GM18861 (cell line): ENCODE measurements at regions not wholly inside any gene's neighbourhood (a gene's known extent, or its start where the extent isn't known, plus 50 kb on each side); places are given as distances from the start of the nearest gene placed in this dataset.
"Not testable (repeated sequence)": the region's sequence is repeated elsewhere in the genome, so short reads cannot be mapped to it uniquely, and the experiment has no call there.

Experiments
- ATAC-seq: cut with Tn5 transposase; IDR thresholded peaks from one replicate; pipeline ENCODE4 v1.9.1; 2021; ENCODE audit not compliant: unreplicated experiment

DNA sequence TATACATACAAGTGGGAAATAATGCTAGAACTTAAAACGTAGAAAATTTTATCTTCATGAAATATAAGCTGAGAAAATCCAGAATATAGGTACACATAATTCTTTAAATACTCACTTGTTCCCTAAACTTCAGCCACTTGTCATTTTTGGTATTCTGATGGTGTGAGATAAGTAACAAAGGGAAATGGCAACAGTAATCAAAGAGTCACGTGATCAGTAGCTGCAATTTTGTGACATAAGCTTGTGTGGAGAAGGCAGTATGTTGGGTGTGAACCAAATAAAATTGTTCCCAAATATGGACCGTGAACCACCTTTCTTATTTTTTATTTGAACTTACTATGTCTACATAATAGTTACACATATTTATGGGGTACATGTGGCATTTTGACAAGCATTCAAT, 650.3 kb upstream of the ADARB2 start:
- no peak for ATAC-seq

DNA sequence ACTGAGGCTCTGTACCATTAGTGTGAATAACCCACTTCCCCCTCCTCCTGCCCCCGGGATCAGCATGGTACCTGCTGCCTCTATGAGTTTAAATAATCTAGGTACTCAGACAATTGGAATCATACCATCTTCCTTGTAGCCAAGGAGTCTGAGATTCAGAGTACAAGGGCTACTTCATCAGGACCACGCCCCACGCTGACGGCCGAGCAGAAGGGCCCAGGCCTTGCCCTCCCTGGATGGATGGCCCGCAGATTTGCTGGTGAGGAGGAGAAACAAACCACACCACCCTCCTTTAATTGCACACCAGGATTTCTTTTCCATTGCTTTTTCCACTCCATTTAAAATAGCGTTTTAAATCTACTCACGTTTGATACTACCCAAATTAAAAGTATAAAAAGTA, 649.9 kb upstream of the ADARB2 start:
- no peak for ATAC-seq

DNA sequence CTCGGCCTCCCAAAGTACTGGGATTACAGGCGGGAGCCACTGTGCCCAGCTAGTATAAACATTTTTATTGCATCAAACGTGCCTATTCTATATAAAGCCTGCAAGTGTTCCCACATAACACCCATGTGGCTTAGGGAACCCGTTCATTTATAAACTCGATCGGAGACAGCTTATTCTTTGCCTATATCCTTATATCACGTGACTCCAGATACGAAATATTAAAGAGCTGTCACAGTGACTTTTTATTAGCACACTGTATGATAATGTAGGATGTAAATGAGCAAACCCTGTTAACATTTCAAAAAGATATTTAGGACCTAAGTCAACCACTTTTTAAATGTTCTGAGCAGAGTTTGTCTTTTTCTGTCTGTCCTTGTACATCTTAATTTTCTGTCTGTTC, 642.9 kb upstream of the ADARB2 start:
- no peak for ATAC-seq

DNA sequence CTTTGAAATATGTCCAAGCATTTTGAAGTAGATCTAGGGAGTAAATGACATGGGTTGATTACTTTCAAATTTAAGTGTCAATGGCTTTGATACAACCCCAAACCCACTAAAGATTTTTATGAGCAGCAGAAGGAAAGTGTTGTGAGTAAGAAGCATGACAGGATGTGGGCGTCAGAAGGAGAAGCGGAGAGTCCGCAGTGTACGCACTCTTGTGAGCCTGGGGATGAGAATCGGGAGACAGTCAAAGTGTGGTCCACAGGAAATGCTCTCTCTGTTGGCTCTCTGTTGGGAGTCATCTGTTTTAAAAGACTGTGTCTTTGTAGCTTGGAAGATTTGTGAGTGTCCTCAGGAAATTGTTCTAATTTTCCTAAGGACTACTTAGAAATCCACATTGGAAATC, 629.8 kb upstream of the ADARB2 start:
- ATAC-seq = no peak

DNA sequence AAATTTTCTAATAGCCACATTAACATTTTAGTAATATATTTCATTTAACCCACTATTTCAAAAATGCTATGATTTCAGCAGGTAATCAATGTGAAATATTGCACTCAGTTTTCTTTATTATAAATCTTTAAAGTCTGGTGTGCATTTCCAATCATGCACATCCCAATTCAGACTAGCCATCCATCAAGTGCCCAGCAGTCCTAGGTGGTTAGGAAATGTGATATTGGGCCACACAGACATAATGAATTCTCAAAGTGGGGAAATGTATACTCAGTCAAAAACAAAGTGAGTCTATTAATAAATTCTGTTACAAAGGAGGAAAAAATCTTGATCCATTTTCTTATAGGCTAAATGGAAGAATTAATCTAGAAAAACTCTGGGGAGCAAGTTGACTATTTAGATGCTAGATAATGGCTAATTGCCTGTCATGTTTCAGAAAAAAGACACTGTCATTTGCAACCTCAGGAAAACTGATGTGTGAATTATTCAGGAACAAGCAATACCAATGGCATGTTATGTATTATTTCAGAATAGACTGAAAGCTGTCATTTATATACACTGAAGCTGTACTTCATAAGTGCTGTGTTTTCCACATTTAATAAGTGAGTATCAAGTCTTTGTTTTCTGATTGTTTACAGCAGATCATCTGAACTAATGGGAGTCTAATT, 629.1 kb upstream of the ADARB2 start:
- ATAC-seq = no peak

DNA sequence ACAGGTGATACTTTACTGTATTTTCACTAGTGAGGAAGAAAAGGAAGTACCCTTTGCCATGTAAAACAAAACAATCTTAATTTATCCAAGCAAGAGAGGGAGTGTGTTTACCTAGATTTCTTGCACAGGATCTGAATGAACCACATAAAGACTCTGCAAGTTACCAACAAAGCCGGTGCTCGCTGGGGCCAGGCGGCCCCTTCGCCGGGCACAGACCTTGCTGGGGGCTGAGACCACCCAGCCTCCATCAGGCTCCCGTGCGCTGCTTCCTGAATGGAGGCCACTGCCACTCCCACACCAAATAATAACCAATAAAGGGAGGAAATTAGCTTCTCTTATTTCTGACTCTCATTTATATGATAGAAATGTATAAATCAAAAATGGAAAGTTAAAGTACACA, 625.0 kb upstream of the ADARB2 start:
- no peak for ATAC-seq

DNA sequence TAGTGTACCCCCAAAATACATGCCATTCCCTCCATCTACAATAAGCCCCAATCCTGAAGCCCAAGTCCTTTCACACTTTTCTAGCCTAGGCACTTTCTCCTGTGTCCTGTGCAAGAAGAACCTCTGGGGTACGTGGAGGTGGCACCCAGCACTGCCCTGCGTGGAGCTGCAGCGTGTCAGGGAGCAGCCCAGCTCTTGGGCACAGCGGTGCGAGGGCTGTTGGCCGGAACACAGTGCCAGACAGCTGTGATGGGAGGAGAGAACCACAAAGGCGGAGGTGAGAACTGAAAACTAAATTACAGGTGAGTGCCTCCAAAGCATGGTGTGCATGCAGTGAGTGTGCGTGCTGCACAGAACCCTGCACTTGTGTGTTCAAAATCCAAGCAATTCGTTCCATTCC, 621.3 kb upstream of the ADARB2 start:
- ATAC-seq = no peak

DNA sequence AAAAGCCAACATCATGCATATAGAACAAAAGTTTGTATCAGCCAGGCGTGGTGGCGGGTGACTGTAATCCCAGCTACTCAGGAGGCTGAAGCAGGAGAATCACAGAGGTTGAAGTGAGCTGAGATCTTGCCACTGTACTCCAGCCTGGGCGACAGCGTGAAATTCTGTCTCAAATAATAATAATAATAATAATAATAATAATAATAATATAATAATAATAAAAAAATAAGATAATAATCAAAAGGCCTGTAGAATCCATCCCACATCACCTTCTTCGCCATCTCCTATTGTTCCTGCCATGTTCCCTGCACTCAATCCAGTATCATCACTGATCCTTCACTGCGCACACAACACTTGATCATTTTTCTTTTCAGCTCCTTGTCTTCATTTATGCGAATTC, 619.3 kb upstream of the ADARB2 start:
- no peak for ATAC-seq

DNA sequence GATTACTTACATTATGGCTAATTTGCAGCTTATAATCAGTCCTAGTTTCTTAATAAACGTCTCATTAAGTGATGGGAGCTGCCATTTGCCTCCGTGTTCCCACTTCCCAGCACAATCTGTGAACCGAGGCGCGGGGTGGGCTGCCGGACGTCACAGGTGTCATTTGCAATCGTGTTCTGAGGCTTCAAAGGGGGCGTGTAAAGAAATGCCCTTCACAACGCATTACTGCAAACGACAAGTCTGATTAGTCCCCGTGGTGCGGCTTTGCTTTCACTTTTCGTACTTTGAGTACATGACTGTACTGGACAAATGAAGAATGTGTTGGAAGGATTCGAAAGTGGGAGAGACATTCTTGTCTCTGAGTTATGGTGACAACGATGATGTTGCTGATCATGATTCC, 614.2 kb upstream of the ADARB2 start:
- no peak for ATAC-seq

DNA sequence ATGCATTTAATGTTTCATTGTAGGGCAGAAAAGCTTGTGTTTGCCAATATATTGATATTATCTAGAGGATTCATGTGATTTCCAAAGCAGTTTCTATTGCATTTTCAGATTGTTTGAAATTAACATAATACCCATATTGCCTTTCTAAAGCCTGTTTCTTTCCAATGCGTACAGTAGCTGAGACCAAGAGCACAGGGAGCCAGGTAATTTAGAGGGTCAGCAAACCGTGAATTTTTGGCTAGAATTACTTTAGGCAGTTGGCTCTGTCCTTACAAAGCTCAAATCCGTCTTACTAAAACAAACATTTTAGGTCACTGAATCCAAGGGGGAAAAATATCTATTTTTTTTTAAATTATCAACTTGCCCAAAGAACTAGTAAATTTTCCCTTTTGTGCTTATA, 604.9 kb upstream of the ADARB2 start:
- no peak for ATAC-seq

DNA sequence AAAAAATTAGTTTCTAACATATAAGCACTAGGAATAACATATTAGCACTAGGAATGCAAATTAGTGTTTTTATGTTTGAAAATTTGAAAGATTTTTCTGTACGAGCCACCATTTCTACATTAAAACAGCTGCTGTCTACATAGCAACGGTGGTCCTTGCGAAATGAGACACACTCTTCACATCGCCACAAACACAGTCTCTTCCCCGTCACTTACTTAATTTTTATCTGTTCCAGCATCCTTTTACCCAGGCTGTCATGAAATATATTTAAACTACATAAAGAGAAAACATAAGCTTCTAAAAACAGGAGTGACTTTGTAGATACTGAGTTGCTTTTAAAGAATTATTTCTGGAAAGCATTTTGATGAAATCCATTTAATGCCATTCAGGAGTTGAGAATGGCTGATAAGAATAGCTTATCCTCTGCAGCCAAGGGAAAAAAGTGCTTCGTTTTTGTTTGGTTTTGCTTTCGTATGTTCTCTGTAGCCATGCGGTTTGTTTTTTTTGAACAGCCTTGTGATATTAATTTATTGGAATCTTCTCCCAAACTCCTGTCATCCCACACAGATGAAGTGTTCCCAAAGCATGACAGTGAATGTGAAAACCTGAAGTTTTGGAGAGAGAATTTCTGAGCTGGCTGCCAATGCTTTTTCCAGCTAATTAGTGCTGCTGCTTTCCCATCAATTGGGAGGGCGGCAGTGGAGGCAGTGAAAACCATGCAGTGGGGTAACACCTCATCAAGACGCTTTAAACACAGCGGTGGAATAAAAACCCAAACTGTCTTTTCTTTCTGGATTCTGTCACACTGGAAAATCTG, 603.7 kb upstream of the ADARB2 start:
- no peak for ATAC-seq

DNA sequence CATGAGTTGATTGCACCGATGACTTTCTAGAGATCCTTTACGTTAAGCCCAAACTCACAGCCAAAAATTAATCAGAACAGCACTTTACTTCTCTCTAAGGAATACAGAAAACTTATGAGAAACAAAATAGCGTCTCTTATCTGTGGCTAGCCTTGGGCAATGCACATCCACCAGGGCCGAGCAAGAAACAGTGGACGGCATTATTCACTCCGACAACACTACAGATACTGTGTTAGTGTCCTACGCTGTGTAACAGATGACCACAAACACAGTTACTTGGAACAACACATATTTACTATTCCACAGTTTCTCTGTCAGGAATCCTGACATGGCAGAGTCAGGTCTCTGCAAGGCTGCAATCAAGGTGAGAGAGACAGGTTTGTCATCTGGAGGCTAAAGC, 598.3 kb upstream of the ADARB2 start:
- ATAC-seq = no peak

DNA sequence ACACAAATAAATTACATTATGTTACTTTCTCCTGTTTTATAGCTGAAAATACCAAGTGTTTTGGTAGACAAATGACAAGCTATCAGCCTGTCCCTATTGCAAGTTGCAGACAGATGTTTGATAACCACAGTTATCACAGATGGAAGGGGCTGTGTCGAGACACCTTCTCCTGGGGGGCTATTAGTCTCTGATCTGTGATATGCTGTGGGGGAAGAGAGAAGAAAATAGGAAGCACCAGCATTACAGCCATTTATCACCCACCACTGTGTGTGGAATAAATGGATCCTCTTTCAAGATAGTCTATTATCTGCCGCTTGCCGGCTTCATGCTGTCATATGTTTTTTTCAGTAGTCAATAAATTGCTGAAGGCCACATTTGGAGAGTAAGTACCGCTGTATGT, 597.2 kb upstream of the ADARB2 start:
- no peak for ATAC-seq

DNA sequence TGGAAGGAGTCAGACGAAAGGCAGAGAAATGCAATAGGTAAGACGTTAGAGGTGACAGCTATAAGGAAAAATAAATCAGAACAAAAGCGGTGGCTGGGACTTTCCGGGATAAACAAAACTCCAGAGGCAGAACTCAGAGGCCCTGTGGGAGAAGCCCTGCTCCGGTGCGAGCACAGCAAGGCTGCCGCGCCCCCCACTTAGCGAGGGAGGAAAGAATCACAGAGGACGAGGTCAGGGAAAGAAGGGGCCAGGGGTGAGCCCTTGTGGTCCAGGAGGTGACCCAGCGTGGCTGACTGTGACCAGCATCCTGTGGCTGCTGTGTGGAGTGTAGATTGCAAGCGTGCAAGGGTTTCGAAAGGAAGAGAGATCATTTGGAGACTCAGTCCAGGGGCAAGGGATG, 591.8 kb upstream of the ADARB2 start:
- no peak for ATAC-seq

DNA sequence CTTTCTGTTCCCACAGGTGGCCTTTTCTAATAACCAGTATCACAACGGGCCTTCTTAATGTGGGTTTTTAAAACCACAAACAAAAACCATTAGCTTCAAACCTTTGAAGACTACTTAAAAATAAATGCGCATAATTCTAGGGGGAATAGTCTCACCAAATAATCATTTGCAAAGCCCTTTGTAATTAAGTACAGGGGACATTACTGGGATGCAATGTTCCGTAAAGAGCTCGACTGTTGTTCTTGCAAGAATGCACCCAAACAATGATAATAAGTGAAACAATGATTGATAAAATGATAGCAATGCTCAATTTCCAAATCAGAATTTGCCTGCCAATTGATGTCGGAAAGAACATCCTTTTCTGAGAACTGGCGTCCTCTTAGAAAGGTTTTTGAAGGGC, 589.1 kb upstream of the ADARB2 start:
- no peak for ATAC-seq

DNA sequence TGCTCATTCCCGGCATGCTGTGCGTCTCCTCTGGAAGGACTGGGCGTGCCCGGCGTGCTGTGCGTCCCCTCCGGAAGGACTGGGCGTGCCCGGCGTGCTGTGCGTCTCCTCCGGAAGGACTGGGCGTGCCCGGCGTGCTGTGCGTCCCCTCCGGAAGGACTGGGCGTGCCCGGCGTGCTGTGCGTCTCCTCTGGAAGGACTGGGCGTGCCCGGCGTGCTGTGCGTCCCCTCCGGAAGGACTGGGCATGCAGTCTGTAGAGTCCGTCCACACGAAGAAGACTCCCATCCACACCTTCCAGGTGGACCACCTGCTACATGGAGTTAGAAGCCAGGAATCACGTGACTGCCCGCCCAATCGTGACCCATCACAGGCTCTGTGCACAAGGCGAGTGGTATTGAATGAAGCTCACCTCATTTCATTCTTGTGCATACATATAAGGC, 577.7 kb upstream of the ADARB2 start:
- not testable (repeated sequence) for ATAC-seq

DNA sequence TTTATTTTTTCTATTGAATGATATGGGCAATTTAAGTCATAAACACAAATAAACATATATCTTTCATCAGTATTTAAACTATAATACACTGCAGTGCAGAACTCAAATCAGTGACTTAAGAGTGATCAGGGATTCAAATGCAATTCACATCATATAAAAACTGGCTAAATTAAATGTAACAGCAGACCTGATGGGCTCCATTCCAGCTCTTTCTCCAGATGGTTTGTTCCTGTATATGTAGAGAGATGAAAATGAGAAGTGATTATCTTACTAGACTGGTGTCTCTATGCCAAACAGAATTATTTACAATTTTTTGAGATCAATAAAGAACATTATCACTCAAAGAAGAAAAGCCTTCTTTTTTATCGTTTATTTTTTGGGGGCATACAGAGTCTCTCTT, 568.8 kb upstream of the ADARB2 start:
- ATAC-seq = no peak

DNA sequence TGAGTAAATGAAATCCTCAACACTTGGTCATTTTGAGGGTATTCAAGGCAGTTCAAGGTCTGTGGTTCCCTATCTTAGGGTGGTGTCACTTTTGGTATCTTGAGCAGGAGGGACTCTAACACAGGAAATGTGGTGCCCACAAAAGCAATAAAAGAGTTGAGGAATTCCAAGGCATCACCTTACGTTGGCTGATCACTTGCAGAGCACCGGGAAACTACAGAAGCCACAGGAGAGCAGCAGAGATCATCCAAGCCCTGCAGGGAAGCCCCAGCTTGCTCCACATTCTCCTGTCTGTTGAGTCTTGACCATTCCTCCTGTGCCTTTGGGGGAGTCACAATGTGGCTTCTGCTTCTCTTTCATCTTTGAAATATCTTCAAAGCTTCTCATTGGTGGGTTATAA, 565.8 kb upstream of the ADARB2 start:
- no peak for ATAC-seq

DNA sequence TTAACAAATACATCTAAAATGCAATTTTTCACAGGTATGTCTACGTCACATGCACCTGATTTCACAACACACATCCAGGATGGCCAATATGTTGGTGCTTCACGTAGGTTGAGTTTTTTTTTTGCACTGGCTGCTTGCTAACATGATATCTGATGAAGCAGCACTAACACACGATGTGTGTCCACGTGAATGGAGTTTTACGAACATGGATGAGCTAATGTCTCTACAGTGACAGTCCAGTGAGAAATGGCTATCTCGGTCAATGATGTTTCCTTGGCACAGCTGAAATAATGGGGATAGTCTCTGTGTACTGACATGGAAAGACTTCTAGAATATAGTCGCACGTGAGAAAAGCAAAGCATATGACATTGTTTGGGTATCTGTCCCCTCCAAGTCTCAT, 563.9 kb upstream of the ADARB2 start:
- ATAC-seq = no peak

DNA sequence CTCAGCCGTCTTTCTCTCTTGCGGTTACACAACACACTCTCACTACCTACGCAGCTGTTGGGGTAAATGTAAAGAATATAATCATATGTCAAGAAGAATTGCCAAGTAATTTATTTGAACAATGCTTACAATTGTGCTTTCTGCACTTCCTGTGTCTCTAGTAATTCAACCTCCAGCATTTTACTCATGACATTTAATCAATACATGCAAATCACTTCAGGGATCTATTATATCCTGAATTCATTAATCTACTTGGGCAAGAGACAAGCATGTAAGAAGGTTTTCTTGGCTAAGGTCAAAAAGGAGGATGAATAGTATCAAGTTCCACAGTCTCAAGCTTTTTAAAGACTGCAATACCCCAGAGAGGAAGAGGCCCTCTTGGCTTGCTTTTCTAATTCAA, 562.9 kb upstream of the ADARB2 start:
- no peak for ATAC-seq

DNA sequence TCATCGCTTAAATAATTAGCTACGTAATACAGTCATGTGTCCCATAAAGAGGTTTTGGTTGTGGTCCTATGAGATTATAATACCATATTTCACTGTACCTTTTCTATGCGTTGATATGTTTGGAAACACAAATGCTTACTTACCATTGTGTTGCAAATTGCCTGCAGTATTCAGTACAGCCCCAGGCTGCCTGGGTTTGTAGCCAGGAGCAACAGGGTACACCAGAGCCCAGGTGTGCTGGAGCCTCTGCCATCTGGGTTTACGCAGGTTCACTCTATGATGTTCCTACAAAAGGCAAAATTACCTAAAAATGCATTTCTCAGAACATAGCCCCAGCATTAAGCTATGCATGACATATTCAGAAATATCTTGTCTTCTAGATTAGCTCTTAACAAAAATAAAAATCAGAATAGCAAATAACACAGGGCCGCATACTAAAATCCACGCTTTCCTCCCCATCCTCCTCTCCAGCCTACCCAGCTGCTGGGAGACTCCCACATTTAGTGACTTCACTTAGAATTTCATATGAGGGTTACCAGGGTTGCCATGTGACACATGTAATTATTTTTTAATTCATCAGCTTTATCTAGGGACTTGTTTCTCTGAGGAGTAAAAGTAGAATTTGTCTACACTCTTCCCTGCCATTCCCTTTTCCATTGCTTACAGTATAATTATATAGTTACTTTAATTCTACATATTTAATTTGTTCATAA, 559.0 kb upstream of the ADARB2 start:
- no peak for ATAC-seq

DNA sequence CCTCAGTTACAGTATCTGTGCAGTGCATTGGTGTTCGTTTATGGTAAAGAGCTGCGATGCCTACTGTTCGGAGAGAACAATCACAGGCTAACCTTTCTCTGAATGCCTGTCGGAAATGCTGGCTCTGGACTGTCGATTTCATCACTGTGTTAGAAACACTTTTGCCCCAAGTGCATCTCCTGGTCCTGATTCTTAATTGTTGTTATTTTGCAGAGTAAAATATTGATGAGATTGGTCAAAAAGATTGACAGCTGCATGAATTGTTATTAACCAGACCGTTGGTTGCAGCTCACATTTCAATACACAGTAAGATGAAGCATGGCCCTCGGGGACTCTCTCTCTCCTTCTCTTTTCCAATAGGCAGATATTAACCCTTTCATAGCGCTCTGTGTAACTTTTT, 557.4 kb upstream of the ADARB2 start:
- no peak for ATAC-seq
